Neutrophil (primary cell): ENCODE measurements at regions not wholly inside any gene's neighbourhood (a gene's known extent, or its start where the extent isn't known, plus 50 kb on each side); places are given as distances from the start of the nearest gene placed in this dataset.

Experiments used
- H3K27ac ChIP-seq: fragments of 200-600 bp; sonication (generic); 2 replicates; pipeline ENCODE4 v1.5.1; 2016; ENCODE audit warnings: mild to moderate bottlenecking, moderate library complexity
- H3K27me3 ChIP-seq: fragments of 200-600 bp; sonication (generic); 2 replicates; pipeline ENCODE4 v1.6.0; 2016; ENCODE audit warnings: mild to moderate bottlenecking
- H3K36me3 ChIP-seq: fragments of 200-600 bp; sonication (generic); 2 replicates; pipeline ENCODE4 v1.5.1; 2017
- H3K4me1 ChIP-seq, 2 experiments: fragments of 200-600 bp in 1 of 2; sonication (generic) in 1 of 2; 1 replicate in 1 of 2; 2 replicates in 1 of 2; pipeline versions ENCODE4 v1.5.1 to v1.6.1; 2013 to 2016; ENCODE audit warnings: low read depth in 1 of 2, low read length in 1 of 2, mild to moderate bottlenecking in 1 of 2, moderate library complexity in 1 of 2; ENCODE audit not compliant: control insufficient read depth in 1 of 2, insufficient read depth in 1 of 2
- H3K4me3 ChIP-seq, 2 experiments: fragments of 200-600 bp in 1 of 2; sonication (generic) in 1 of 2; 1 replicate in 1 of 2; 2 replicates in 1 of 2; pipeline ENCODE4 v1.5.1; 2013 to 2016; ENCODE audit warnings: low read depth in 1 of 2, low read length in 1 of 2, mild to moderate bottlenecking in 1 of 2, moderate library complexity in 1 of 2
- H3K9me3 ChIP-seq: fragments of 200-600 bp; sonication (generic); 2 replicates; pipeline ENCODE4 v1.5.1; 2016
- TF ChIP-seq, protein P1 (sequence below): fragments of 200-600 bp; sonication (generic); IDR thresholded peaks from 2 replicates; pipeline ENCODE4 v1.5.1; 2016; ENCODE audit warnings: antibody characterized with exemption

DNA sequence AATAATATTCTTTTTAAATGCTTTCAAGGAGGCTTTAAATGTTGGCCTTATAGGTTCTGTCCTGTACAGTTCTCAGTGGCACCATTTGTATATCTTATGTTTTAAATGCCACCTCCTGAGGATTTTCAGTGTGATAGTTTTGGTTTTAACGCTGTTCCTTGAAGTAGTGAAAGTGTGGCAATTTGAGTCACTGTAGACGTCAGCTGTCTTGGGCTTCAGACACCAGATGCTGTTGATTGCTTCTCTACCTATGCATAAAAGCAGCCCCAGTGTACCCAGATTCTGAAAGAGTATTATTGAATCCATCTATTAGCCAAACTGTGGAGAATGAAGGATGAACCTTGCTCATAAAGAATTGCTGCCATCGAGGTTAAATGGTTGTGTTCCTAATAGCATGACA lies 316.8 kb upstream of the GBE1 start:
- Histone ChIP-seq H3K9me3 (no peaks in the 10 kb centered on the region), H3K36me3 (no peaks in the 10 kb centered on the region), H3K4me3 (no peak overlapping the region), H3K4me1 (no peaks in the 10 kb centered on the region), H3K27me3 (no peaks in the 10 kb centered on the region), H3K27ac (no peak overlapping the region)
- TF ChIP-seq, protein P1, sequence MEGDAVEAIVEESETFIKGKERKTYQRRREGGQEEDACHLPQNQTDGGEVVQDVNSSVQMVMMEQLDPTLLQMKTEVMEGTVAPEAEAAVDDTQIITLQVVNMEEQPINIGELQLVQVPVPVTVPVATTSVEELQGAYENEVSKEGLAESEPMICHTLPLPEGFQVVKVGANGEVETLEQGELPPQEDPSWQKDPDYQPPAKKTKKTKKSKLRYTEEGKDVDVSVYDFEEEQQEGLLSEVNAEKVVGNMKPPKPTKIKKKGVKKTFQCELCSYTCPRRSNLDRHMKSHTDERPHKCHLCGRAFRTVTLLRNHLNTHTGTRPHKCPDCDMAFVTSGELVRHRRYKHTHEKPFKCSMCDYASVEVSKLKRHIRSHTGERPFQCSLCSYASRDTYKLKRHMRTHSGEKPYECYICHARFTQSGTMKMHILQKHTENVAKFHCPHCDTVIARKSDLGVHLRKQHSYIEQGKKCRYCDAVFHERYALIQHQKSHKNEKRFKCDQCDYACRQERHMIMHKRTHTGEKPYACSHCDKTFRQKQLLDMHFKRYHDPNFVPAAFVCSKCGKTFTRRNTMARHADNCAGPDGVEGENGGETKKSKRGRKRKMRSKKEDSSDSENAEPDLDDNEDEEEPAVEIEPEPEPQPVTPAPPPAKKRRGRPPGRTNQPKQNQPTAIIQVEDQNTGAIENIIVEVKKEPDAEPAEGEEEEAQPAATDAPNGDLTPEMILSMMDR, result no peak

DNA sequence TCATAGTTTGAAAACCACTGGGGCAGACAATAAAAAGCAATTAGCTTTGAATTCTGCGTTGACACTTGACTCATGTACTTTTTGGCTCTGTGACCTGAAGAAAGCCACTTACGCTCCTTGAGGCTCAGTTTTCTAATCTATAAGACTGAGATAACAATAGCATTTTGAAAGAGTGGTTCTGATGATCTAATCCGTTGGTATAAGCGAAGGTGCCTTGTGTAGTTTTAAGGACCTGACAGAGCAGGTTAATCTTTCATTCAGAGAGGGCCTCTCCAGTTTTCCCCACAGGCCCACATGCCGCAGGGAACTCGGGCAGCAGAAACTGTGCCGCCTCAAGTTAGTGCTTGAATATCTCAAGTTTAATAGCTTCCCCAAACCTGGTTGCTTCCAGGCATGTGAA lies 306.0 kb upstream of the GBE1 start:
- H3K36me3 ChIP-seq, result no peaks in the 10 kb centered on the region
- TF ChIP-seq, protein P1, result no peak
- H3K4me3 ChIP-seq, result no peak overlapping the region
- H3K27ac ChIP-seq, result no peak overlapping the region
- H3K27me3 ChIP-seq, result no peaks in the 10 kb centered on the region
- H3K4me1 ChIP-seq, result no peaks in the 10 kb centered on the region
- H3K9me3 ChIP-seq, result no peaks in the 10 kb centered on the region

DNA sequence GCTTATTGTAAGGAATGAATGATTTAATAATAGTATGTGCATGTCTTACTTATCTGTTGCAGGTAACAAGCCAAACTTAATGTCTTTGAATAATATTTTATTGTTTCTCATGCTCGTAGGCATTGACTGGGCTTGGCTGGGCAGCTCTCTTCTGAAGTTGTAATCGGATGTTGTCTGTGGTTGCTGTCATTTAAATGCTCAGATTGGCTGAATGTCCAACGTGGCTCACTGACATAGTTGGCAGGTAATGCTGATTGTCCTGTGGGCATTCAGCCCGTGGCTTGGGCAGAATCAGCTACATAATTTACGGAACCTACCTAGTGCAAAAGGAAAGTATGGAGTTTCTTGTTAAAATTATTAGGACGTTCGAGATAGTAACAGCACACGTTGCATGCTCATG lies 297.4 kb upstream of the GBE1 start:
- Histone ChIP-seq H3K4me3 (no peak overlapping the region), H3K36me3 (no peaks in the 10 kb centered on the region), H3K27ac (no peak overlapping the region), H3K9me3 (no peaks in the 10 kb centered on the region), H3K4me1 (no peaks in the 10 kb centered on the region), H3K27me3 (no peaks in the 10 kb centered on the region)
- TF ChIP-seq, protein P1, result no peak

DNA sequence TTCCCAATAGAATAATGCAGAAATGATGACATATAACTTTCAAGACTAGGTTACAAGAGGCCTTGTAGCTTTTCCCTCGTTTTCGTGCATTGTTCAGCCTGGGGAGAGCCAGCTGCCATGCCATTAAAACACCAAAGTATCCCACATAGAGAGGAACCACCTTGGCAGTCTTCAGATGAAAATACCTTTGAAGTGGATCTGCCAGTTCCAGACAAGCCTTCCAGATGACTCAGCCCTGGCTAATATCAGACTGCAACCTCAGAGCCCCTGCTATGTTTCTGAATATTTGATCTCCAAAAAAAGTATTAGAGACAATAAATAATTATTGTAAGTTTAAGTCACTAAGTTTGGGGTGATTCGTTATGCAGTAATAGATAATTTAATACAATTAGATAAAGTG lies 294.3 kb upstream of the GBE1 start:
- H3K4me1 ChIP-seq, result no peaks in the 10 kb centered on the region
- no peaks in the 10 kb centered on the region for H3K27me3 ChIP-seq
- TF ChIP-seq, protein P1, result no peak
- no peaks in the 10 kb centered on the region for H3K9me3 ChIP-seq
- H3K36me3 ChIP-seq, result no peaks in the 10 kb centered on the region
- no peak overlapping the region for H3K27ac ChIP-seq
- H3K4me3 ChIP-seq, result no peak overlapping the region

DNA sequence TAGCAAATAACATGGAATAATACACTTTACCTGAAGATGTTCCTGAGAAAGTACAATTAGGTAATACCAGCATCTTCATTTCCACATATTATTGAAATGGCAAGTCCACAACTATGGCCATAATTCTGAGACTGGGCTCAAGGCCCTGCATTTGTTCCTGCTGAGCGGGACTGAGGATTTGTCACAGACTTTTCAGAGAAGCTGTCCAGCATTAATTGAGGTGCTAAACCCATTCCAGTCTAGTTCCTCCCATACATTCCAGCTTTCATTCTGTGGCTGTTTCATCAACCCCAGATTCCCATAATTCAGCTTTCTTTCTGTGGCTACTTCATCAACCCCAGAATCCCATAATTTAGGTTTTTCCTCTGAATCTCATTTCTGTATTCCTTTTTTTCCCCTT lies 293.4 kb upstream of the GBE1 start:
- H3K9me3 ChIP-seq, result no peaks in the 10 kb centered on the region
- no peak overlapping the region for H3K27ac ChIP-seq
- no peaks in the 10 kb centered on the region for H3K27me3 ChIP-seq
- no peaks in the 10 kb centered on the region for H3K36me3 ChIP-seq
- no peaks in the 10 kb centered on the region for H3K4me1 ChIP-seq
- H3K4me3 ChIP-seq, result no peak overlapping the region
- TF ChIP-seq, protein P1, result no peak

DNA sequence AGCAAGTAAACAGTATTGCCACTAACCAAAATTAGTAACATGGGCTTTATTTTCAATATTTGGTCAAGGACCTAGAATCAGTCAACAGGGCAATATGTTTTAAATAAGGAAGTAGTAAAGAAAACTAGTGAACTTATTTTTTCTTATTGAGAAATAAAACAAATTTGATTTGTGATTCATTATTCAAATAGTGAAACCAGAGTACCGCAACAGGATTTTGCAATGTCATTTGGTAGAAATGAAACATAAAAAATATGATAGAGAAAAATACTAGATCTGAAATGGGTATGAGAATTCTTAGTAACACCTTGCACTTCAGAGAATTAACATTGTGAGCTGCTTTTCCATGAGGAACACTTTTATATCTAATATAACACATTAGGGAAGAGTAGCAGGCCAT lies 291.8 kb upstream of the GBE1 start:
- Histone ChIP-seq H3K27ac (no peak overlapping the region), H3K27me3 (no peaks in the 10 kb centered on the region), H3K9me3 (no peaks in the 10 kb centered on the region), H3K36me3 (no peaks in the 10 kb centered on the region), H3K4me1 (no peaks in the 10 kb centered on the region), H3K4me3 (no peak overlapping the region)
- TF ChIP-seq, protein P1, result no peak
